HG03442 (cell line): ENCODE measurements at regions not wholly inside any gene's neighbourhood (a gene's known extent, or its start where the extent isn't known, plus 50 kb on each side); places are given as distances from the start of the nearest gene placed in this dataset.

Source experiments
- ATAC-seq: cut with Tn5 transposase; IDR thresholded peaks from one replicate; pipeline ENCODE4 v1.9.1; 2021; ENCODE audit warnings: mild to moderate bottlenecking, moderate library complexity; ENCODE audit not compliant: unreplicated experiment

DNA sequence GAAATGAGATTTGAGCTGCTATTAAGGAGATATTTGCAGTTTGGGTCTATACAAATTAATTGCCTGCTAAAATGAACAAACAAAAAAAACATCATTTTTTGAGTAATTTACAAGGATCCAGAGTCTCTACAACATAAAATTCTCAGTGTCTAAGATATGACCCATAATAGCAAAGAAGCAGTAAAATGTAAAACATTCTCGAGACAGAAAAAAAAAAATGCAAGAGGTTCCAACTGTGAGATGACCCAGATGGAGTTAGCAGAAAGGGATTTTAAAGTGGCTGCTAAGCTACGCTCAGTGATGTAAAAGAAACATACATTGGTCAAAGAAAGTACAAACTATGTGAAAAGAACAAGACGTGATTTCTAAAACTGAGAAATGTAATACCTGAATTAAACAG lies 471.0 kb downstream of the SH2D4B start:
- ATAC-seq, result no peak

DNA sequence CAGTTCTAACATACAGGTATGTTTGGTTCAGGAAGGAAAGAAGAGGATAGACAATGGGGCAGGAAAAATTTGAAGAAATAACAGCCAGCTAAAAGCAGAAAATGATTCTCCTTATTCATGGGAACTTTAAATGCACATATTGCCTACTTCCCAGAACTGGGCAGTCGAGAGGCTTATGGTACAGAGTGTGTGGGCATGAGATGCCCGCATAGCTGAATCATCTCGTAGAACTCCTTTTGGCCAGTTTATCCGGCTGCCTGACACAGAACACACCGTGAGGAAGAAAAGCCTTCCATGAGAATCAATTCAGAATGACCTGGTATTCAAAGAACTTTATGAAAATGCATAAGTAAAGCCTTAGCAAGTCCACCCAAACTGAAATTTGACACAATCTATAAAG lies 471.6 kb downstream of the SH2D4B start:
- no peak for ATAC-seq

DNA sequence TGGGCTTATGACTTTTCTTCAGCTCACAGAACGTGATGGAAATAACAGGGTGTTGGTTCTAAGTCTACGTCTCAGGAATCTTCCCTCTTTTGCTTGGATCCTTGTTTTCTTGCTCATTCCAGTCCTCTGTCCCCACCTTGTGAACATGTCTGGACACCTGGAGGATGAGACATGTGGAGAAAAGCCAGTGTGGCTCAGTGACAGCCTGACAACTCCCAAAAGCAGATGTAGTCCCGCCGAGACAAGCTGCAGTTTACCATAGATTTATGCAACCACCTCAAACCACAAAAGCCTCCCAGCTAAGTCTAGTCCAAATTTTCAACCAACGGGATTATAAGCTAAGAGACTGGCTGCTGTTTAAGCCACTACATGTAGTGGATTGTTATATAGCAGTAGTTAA lies 476.1 kb downstream of the SH2D4B start:
- no peak for ATAC-seq

DNA sequence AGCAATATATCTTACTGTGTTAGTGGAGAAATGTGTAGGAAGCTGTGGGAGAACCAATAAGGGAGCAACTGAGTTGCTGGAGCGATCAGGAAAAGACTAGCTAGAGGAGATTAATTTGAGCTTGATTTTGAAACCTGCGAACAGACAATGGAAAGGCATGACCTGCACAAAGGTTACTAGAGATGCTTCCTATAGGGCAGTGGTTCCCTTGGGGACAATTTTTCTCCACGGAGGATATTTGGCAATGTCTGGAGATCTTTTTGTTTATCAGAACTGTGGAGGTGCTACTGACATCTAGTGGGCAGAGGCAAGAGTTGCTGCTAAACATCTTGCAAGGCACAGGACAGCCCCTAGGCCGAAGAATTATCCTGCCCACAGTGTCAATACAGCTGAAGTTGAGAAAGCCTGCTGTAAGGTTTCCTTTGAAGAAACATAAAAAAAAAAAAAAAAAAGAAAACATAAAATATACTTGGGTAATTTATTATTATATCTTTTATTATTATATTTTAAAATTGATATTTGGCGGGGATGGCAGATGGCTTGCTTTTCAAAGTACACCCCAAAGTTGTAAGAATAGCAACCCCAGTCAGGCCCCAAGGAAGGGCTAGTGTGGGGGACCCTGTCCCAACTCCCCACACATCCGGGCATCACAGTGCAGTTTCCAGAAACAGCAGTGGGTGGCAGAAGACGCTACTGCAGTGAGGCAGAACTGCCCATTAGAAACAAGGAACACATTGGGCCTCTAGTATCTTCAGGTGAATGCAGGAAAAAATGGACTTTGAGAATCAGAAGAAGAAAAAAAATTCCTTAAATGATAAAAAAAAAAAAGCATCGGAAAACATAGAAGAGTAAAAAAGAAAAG lies 481.6 kb downstream of the SH2D4B start:
- peak; percentile 74 for ATAC-seq

DNA sequence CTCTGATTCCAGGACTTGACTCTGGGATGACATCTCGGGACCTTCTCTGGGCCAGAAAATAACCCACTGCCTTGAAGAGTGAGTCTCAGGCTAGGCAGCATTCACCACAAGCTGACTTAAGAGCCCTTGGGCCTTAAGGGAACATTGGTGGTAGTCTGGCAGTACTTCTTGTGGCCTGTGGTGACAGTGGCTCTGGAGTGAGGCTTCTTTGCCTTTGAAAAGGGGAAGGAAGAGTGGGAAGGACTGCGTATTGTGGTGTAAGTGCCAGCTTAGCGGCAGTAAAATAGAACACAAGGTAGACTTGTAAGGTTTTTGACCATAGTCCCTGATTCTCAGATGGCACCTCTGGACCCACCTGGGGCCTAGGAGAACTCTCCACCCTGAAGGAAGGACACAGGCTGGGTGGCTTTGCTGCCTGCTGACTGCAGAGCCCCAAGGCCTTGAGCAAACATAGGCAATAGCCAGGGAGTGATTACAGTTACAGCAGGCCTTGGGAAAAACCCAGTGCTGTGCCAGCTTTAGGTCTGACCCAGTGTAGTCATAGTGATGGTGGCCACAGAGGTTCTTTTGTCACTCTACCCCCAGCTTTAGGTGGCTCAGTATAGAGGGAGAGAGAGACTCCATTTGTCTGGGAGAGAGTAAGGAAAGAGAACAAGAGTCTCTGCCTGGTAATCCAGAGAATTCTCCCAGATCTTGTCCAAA lies 483.9 kb downstream of the SH2D4B start:
- ATAC-seq, result peak; percentile 57

DNA sequence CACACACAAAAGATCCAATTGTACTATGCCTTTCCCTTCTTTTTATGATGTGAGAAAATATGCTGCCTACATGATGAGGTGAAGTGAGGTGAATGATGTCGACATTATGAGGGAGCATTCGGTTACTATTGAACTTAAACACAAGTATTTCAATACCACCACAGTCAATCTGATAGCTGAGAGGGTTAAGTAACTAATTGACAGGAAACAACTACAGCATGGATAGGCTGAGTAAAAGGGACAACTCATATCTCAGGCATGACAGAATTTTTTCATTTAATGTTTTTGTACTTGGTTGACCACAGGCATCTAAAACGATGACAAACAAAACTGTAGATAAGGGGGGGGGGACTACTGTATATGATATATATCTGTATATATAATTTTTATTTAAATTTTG lies 488.9 kb downstream of the SH2D4B start:
- ATAC-seq, result no peak

DNA sequence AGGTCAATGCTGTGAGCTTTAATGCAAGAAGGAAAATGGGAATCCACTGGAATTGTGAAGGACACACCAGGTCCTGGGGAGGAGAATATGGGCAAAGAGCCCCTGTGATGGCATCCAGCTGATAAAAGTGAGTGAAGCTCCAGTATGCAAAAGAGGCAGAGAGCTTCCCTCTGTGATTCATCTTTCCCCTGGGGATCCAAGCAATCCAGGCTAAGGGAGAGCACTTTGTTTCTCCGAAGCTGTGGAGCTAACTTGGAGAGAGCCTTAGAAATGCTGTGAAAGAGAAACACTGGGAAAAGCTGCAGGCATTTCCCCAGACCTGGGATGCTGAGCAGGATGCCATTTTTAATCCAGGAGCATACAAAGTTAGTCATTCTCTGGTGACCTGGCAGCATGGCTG lies 489.5 kb downstream of the SH2D4B start:
- no peak for ATAC-seq

DNA sequence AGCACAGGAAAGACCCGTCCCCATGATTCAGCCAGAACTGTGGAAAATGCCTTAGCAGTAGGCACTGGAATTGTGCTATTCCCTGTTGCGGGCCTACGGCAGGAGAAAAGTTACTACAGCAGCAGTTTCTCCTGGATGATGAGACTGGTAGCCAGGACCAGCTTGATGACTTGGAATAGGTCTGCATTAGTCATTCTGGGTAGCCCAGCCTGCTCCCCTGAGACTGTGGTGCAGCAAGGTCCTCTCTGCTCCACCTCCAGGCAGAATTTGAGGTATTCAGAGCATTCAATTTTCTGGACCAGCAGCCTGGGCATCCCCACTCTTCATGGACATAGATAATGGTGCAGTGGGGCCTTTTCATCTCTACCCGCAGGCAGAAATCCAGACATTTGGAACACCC lies 490.0 kb downstream of the SH2D4B start:
- ATAC-seq, result no peak

DNA sequence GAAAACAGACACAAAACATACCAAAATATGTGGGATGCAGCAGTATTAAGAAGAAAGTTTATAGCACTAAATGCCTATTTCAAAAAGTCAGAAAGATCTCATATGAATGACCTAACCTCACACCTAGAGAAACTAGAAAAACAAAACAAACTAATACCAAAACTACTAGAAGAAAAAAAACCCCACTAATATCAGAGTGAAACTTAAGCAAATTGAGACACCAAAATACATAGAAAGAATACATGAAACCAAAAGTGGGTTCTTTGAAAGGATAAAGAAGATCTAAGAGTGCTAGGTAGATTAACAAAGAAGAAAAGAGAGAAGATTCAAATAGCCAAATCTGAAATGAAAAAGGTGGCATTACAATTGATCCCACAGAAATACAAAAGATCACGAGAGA lies 494.1 kb downstream of the SH2D4B start:
- ATAC-seq, result peak; percentile 66

DNA sequence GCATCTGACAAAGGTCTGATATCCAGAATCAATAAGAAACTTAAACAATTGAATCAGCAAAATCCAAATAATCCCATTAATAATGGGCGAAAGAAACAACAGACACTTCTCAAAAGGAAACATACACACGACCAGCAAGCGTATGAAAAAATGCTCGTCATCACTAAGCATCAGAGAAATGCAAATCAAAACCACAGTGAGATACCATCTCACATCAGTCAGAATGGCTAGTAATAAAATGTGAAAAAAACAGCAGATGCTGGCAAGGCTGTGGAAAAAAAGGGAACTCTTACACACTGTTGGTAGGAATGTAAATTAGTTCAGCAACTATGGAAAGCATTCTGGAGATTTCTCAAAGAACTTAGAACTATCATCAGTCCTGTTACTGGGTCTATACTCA lies 496.7 kb downstream of the SH2D4B start:
- no peak for ATAC-seq

DNA sequence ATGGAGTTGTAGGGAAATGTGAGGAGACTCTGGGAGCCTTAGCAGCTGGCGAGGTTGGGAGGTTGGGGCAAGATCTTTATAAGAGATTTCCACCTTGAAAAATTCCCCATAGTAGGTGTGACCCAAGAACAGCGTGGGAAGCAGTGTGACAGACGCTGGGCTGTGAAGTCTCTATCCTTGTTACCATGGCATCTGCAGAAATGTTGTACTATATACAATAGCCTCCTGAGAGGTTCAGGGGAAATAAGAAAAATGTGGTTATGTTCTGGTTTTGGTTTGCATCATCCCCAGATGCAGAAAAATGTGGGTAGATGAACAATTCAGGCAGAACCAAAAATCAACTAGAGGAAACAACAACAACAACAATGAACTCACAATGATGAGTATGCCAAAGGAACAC lies 498.6 kb downstream of the SH2D4B start:
- ATAC-seq, result peak; percentile 87

DNA sequence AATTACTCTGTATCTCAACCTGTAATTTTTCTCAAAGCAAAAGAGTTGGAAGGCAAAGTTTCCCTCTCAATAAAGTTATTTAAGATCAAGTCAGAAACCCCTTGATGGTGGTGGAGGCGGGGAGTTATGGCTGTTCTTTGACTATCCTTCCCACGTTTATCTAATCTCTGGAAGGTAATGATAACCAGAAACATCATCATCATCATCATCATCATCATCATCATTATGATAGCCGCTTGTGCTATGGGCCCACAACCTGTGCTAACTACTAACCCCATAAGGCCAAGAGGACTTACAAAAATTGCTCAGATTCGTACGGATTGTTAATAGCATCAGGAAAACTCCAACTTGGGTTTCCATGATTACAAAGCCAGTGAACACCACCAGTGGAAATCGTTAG lies 502.3 kb downstream of the SH2D4B start:
- ATAC-seq, result no peak

DNA sequence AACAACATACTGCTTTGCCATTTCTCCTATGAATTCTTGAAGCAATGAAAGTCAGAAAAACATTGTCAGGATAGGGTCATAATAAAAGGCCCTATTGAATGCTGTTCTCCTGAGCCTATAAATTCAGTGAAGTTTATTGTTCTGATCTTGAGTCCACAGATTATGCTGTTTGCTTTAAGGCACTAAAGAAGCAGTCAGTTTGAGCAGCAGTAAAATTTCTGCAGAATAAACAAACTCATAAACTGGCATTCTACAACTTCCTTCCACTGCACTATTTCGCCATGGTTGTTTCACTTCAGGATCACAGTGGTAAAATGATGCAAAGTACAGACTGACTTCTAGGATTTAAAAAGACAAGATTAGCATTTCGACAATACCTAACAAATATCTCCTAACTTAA lies 503.2 kb downstream of the SH2D4B start:
- no peak for ATAC-seq

DNA sequence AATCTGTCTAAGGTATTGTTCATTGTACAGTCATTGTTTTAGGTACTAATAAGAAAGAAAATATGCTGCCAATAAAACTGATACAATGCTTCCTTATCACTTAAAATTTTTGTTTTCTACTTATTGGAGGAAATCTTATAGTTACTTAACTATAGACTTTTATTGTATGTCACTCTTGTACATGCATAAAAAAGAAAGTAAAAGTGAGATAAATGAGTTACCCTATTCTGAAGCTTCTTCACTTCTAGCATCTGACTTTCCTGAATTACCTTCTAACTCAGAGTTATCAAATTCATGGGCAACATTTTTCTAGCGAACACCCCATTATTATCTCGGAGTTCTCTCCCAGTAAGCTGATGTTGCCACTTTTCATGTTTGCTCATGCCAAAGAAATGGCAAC lies 504.9 kb downstream of the SH2D4B start:
- ATAC-seq, result no peak

DNA sequence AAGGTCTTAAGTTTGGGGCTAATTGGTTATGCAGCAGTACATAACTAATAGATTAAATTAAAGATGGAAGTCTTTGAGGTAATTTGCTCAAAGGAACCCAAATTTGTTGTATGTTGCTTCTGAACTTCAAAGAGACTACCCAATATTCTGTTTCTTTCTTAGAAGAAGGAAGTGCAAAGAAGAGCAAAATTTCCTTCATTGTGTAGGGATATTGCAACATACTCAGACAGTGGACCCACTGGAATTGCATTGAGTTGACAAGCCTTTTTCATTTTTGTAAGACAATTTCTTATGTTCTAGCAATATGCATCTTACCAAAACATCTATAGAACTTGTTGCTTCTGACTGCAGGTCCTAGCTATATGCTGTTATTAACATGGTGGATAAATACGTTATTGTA lies 527.8 kb downstream of the SH2D4B start:
- no peak for ATAC-seq

DNA sequence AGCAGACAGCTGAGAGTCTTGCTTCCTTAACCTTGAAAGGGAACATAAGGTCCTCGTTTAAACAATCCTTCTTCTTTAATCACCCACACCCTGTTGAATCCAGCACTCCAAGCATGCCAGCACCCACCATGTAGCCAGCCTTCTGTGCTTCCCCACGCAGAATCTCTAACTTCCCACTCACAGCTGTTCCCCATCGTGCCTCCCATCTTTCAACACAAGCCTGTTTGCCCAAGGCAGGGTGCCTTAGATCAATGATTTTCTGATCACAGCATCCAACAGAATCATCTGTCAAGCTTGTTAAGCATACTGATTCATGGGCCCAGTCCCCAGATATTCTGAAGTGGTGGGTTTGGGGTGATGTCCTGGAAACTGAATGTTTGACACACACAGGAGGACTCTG lies 530.8 kb downstream of the SH2D4B start:
- no peak for ATAC-seq

DNA sequence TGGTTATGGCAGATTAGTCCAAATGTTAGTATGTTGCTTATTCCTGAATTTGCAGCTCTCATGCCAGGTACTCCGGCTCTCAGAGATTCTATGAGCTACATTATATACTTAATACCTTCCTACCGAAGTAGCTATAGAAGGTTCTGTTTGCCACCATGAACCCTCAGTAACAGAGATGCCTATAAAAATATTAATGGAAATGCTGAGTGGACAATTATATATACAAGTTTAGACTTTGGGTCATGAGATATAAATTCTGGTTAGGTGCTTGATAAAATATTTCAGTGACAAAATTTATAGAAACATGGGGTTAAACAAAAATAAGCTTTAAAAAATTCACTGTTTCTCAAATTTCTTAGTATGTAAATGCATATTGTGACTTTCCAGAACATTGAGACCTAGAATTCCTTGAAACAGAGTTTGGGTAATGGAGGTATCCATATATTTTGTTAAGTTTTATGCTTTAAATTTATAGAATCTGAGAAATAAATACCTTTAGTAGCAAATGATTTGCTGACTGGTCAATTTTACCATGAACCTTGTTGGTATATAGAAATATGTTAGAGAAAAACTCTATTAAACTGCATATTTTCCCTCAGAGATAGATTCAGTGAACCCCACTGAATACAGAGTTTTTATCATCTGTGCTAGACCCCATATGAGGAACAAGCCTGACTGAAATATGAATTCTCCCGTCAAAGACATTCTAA lies 533.5 kb downstream of the SH2D4B start:
- no peak for ATAC-seq

DNA sequence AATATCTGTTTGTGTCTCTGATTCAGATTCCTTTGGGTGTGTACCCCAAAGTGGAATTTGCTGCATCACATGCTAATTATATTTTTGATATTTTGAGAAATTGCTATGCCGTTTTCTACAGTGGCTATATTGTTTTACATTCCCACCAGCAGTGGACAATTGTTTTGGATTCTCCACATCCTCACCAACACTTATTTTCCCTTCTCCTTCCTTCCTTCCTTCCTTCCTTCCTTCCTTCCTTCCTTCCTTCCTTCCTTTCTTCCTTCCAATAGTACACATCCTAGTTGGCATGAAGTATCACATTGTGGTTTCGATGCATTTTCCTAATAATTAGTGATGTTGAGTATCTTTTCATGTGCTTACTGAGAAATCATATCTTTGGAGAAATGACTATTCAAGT lies 535.5 kb downstream of the SH2D4B start:
- ATAC-seq, result no peak

DNA sequence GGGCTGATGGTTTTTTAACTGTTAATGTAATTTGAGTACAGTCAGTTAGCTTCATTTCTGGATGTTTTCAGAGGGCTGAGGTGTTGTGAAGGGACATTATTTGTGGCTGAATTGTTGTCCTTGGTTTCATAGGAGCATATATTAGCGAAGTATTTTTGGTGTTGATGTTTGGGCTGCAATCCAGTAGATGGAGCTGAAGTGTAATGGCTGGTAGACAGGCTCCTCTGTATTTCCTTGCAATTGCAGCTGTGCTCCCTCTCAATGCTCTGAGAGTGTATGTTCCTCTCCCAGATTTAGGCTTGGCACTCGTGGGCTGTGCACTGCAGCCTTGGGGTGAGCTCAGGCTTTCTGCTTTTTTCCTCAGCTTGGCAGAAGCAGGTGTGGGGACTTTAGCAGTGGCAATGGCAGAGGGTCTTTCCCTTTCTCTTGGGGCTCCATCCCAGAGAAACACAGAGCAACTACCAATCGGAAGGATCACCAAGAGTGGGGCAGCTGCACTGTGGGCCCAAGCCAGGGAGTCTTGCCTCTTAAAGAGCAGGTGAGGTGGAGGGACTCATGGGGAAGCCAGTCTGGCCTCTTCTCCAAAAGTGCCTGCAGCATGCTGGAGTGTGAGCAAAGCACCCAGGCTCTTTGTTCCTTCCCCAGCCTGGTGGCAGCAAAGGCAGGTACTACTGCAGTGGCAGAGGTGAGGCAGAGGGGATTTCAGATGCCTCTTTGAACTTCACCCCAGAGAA lies 544.4 kb downstream of the SH2D4B start:
- no peak for ATAC-seq

DNA sequence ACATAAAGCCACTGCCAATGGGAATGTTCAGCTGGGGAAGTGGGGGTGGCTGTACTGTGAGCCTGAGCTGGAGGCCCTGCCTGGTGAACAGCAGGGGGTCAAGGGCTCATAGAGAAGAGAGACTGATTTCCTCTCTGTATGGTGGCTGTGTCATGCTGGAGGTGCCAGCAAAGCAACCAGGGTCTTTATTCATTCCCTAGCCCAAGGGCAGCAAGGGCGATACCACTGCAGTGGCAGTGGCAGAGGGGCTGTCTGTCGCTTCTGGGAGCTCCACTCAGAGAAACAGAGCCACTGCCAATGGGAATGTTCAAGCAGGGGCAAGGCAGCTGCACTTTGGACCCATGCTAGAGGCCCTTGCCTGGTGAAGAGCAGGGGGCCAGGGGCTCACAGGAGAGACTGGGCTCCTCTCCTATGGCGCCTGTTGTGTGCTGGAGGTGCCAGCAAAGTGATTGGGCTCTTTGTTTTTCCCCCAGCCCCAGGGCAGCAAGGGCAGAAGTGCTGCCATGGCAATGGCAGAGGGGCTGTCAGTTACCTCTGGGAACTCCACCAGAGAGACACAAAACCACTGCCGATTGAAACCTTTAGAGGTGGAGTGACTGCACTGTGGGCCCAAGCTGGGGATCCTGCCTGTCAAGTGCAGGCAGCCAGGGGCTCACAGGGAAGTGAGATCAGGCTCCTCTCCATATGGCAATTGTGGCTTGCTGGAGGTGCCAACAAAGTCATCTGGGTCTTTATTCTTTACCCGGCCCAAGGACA lies 545.1 kb downstream of the SH2D4B start:
- no peak for ATAC-seq
